GM13977 (cell line): ENCODE measurements at regions not wholly inside any gene's neighbourhood (a gene's known extent, or its start where the extent isn't known, plus 50 kb on each side); places are given as distances from the start of the nearest gene placed in this dataset.
"Not testable (repeated sequence)": the region's sequence is repeated elsewhere in the genome, so short reads cannot be mapped to it uniquely, and the experiment has no call there.

Experiments used
- DNase-seq: peaks from one replicate; pipeline ENCODE4 v3.0.0; 2012; ENCODE audit warnings: low spot score
- CTCF ChIP-seq: IDR thresholded peaks from 2 replicates; pipeline ENCODE4 v1.5.1; 2012; ENCODE audit warnings: mild to moderate bottlenecking, control low read depth; ENCODE audit not compliant: insufficient read depth; ENCODE audit errors: extremely low read depth, missing control alignments
- in situ Hi-C: fragments of 300-500 bp; cut with MboI; formaldehyde crosslinking; loops from one replicate; pipeline ENCODE4 v1.12.0; 2022; ENCODE audit warnings: low sequenced_read_pairs, low pct_unique_long_range_greater_than_20kb, mixed read lengths, inconsistent platforms; ENCODE audit not compliant: unreplicated experiment

DNA sequence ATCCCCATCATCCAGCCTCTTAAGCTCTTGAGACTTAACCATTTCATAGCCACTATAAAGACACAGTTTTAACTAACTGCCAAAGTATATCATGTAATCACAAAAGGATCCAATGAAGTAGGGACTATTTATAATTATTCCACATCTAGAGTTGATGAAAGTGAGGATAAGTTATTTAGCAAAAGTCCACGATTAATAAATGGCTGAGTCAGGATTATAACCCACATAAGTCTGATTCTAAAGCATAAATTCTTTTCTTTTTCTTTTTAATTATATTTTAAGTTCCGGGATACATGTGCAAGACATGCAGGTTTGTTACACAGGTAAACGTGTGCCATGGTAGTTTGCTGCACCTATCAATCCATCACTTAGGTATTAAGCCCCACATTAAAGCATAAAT is 166.1 kb downstream of the PPP1R3A start:
- in situ Hi-C loops = no loop called here
- DNase-seq = no peak
- no peak for TF ChIP-seq CTCF

DNA sequence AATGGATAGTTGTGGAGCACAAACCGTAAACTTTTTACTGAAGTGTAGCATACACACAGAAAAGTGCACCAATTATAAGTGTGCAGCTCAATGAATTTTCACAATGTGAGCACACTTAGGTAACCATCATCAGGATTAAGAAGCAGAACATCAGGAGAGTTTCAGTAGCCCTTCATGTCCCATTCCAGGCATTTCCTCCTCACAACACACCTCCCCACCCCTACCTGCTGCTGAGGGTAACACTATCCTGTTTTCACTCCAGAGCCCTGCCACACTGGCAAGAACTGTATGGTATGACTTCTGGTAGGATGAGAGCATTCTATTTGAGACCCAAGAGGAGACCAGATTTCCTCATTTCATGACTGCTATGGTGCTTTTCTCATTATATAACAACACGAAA is 166.5 kb downstream of the PPP1R3A start:
- no peak for DNase-seq
- in situ Hi-C loops = no loop called here
- no peak for TF ChIP-seq CTCF

DNA sequence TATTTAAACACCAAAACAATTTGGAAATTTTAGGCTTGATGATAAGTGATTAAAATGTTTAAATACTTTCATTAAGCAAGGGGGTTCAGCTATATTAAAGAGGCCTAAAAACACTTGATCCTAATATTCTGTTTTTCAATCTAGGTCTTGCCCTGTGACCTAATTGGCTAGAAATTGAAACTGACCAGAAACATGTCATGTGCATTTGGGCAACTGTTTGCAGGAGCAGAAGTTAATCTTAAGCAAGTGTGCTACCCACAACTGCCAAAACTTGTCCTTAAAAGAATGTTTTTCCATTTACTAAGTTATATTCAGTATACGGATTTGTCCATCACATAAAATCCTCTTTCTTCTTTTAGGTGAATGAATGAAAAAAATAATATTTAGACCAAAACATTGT is 167.3 kb downstream of the PPP1R3A start:
- no peak for TF ChIP-seq CTCF
- in situ Hi-C loops = no loop called here
- DNase-seq = no peak

DNA sequence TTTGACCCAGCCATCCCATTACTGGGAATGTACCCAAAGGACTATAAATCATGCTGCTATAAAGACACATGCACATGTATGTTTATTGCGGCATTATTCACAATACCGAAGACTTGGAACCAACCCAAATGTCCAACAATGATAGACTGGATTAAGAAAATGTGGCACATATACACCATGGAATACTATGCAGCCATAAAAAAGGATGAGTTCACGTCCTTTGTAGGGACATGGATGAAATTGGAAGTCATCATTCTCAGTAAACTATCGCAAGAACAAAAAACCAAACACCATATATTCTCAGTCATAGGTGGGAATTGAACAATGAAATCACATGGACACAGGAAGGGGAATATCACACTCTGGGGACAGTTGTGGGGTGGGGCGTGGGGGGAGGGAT is 170.4 kb downstream of the PPP1R3A start:
- DNase-seq, in situ Hi-C loops: not testable (repeated sequence)

- in situ Hi-C loops = not testable (repeated sequence)
These were observed 175.8 kb downstream of the PPP1R3A start for GRCh38 chr7:113742946-113743431.

DNA sequence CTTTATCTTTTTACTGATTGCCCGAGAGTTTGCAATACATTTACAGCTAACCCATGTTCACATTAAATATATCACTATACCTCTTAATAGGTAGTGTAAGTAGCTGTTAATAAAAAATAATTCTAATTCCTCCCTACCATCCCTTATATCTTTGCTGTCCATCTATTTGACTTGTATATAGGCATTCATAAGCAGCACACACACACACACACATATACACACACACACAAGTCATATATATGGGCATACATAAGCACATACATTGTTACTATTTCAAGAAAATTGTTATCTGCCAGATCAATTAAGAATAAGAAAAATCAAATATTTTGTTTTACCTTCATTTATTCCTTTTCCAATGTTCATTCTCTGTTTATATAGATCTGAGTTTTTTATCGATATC is 176.4 kb downstream of the PPP1R3A start:
- DNase-seq = no peak
- in situ Hi-C loops = no loop called here
- no peak for TF ChIP-seq CTCF

More at GRCh38 chr7:113742946-113743431, 175.8 kb downstream of the PPP1R3A start:
- not testable (repeated sequence) for DNase-seq

DNA sequence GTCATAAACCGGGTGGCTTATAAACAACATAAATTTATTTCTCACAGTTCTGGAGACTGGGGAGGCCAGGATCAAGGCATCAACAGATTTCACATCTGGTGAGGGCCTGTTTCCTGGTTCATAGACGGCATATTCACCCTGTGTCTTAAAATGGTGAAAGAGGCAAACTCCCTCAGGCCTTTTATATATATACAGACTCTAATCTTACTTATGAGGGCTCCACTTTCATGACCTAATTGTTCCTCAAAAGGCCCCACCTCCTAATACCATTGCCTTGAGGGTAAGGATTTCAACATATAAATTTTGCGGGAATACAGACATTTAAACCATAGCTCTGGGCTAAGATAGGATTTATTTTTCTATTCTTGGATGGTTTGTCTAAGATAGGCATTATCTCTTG is 187.2 kb downstream of the PPP1R3A start:
- no peak for DNase-seq
- in situ Hi-C loops = no loop called here
- no peak for TF ChIP-seq CTCF

DNA sequence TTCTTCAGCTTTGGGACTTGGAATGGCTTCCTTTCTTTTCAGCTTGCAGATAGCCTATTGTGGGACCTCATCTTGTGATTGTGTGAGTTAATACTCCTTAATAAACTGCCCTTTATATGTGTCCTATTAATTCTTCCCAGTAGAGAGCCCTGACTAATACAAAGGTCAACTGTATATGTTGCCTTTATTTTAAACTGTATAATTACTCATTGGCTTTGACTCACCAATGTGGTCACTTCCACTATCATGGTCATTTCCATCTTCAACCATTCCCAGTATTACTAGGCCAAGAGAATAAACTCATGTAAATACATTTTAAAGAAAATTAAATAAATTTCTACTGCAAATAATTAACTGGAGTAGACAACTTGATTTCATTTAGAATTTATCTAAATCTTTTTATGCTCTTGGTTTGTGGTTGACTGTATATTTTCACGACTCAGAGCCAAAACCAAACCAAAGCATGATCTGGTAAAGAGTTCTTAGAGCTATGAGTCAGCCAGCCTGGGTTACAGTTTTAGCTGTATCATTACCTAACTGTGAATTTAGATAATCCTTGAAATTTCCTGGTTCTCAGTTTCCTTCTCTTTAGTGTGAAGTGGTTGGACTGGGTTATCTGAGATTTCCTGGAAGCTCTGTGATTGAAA is 188.4 kb downstream of the PPP1R3A start:
- no peak for TF ChIP-seq CTCF
- in situ Hi-C loops = no loop called here
- no peak for DNase-seq
